Endothelial cell of umbilical vein (primary cell): ENCODE measurements at regions not wholly inside any gene's neighbourhood (a gene's known extent, or its start where the extent isn't known, plus 50 kb on each side); places are given as distances from the start of the nearest gene placed in this dataset.
"Not testable (repeated sequence)": the region's sequence is repeated elsewhere in the genome, so short reads cannot be mapped to it uniquely, and the experiment has no call there.

Source experiments
- BruUV-seq: library from RNA; stranded (reverse); fragments of 400-500 nt; replicated peaks from 2 replicates; lab custom pipeline; 2021; lab: Mats Ljungman, UMichigan
- CTCF ChIA-PET: fragments of 300-600, 350-600 bp; sonication (Branson Sonifier 250); formaldehyde crosslinking; loops from one replicate; lab custom pipeline; 2021; ENCODE audit warnings: antibody characterized with exemption, inconsistent platforms; lab: Charles Lee
- POLR2A ChIA-PET: fragments of 300-600, 350-600 bp; sonication (Branson Sonifier 250); formaldehyde crosslinking; loops from one replicate; lab custom pipeline; 2021; ENCODE audit warnings: antibody characterized with exemption, inconsistent platforms; lab: Charles Lee
- DNase-seq: peaks from one replicate; pipeline ENCODE4 v3.0.0-alpha.2; 2011; ENCODE audit warnings: low read depth, low spot score
- FAIRE-seq: peaks from 2 replicates; lab custom pipeline; 2011; peaks lifted over from hg19 to GRCh38; lab: Jason Lieb, UNC
- H2AFZ ChIP-seq: 2 replicates; pipeline ENCODE4 v1.6.0; 2012; ENCODE audit warnings: low read depth, low read length, control low read depth, inconsistent platforms
- H3K27ac ChIP-seq: 2 replicates; pipeline ENCODE4 v1.5.1; 2011; ENCODE audit warnings: low read depth, mild to moderate bottlenecking, control low read depth, low read length, moderate library complexity; ENCODE audit not compliant: insufficient read depth
- H3K27me3 ChIP-seq, 2 experiments: 2 replicates each; pipeline versions ENCODE4 v1.6.0 to v1.6.1; 2011; ENCODE audit warnings: low read length in 2 of 2, mixed read lengths in 1 of 2; ENCODE audit not compliant: control insufficient read depth in 2 of 2, insufficient read depth in 2 of 2
- H3K36me3 ChIP-seq, 2 experiments: 2 replicates in 1 of 2; 3 replicates in 1 of 2; pipeline ENCODE4 v1.5.1; 2011; ENCODE audit warnings: low read length in 2 of 2, mild to moderate bottlenecking in 1 of 2, moderate library complexity in 1 of 2; ENCODE audit not compliant: control insufficient read depth in 2 of 2, insufficient read depth in 2 of 2; ENCODE audit errors: extremely low read depth in 1 of 2
- H3K4me1 ChIP-seq: 3 replicates; pipeline ENCODE4 v1.5.1; 2011; ENCODE audit warnings: mild to moderate bottlenecking, low read length; ENCODE audit not compliant: control insufficient read depth, insufficient read depth; ENCODE audit errors: extremely low read depth
- H3K4me2 ChIP-seq: 2 replicates; pipeline ENCODE4 v1.6.1; 2011; ENCODE audit warnings: low read length, control low read depth, mixed read lengths; ENCODE audit not compliant: insufficient read depth
- H3K4me3 ChIP-seq, 3 experiments: fragments of 200-600 bp in 1 of 3; sonication (generic), shearing (Covaris generic) in 1 of 3; replicated peaks in 1 of 3; 2 replicates each; pipeline ENCODE4 v1.5.1; 2011 to 2016; ENCODE audit warnings: control low read depth in 3 of 3, low read length in 3 of 3, mild to moderate bottlenecking in 2 of 3, inconsistent platforms in 1 of 3, low read depth in 1 of 3, moderate library complexity in 1 of 3; ENCODE audit not compliant: insufficient read depth in 1 of 3
- H3K79me2 ChIP-seq: 2 replicates; pipeline ENCODE4 v1.6.0; 2012; ENCODE audit warnings: low read length, inconsistent platforms; ENCODE audit not compliant: control insufficient read depth, insufficient read depth
- H3K9ac ChIP-seq: replicated peaks from 2 replicates; pipeline ENCODE3; 2011; ENCODE audit warnings: low read length, control low read depth; ENCODE audit not compliant: insufficient read depth; ENCODE audit errors: extremely low read depth
- H3K9me1 ChIP-seq: replicated peaks from 3 replicates; pipeline ENCODE4 v1.6.0; 2011; ENCODE audit warnings: mild to moderate bottlenecking, low read length; ENCODE audit not compliant: control insufficient read depth, insufficient read depth; ENCODE audit errors: extremely low read depth
- H3K9me3 ChIP-seq: replicated peaks from 2 replicates; pipeline ENCODE4 v1.5.1; 2012; ENCODE audit warnings: low read length, inconsistent platforms; ENCODE audit not compliant: control insufficient read depth, insufficient read depth
- H4K20me1 ChIP-seq: replicated peaks from 2 replicates; pipeline ENCODE3; 2011; ENCODE audit warnings: mild to moderate bottlenecking, low read length; ENCODE audit not compliant: control insufficient read depth, insufficient read depth; ENCODE audit errors: extremely low read depth
- CTCF ChIP-seq, 2 donors: IDR thresholded peaks; 1 replicate in 1 of 2; 2 replicates in 1 of 2; pipeline ENCODE4 v1.5.1; 2011; ENCODE audit warnings: low read length in 2 of 2, mild to moderate bottlenecking in 2 of 2, moderate library complexity in 2 of 2, control low read depth in 1 of 2, inconsistent platforms in 1 of 2, low read depth in 1 of 2; ENCODE audit not compliant: insufficient read depth in 1 of 2; ENCODE audit errors: extremely low read depth in 1 of 2
- EZH2 ChIP-seq: IDR thresholded peaks from 2 replicates; pipeline ENCODE4 v1.6.1; 2012; ENCODE audit warnings: borderline replicate concordance, low read depth, mild to moderate bottlenecking, moderate library complexity, low read length, inconsistent platforms; ENCODE audit not compliant: severe bottlenecking
- dilution Hi-C: fragments of 300-500 bp; cut with MboI; formaldehyde crosslinking; loops from one replicate; pipeline ENCODE4 v1.15.0; 2019; ENCODE audit warnings: low sequenced_read_pairs; ENCODE audit not compliant: extremely low pct_ligation_motif_present
- intact Hi-C: fragments of 100-400 bp; cut with micrococcal nuclease; formaldehyde crosslinking; loops from one replicate; pipeline ENCODE4 v1.10.0; 2022

- FAIRE-seq, POLR2A ChIA-PET, H3K9me3 ChIP-seq, H3K27me3 ChIP-seq, H3K9ac ChIP-seq, H3K27ac ChIP-seq, DNase-seq, CTCF ChIA-PET, H2AFZ ChIP-seq, H3K4me2 ChIP-seq, H4K20me1 ChIP-seq, H3K79me2 ChIP-seq, intact Hi-C loops, H3K4me3 ChIP-seq, H3K36me3 ChIP-seq, BruUV-seq, H3K9me1 ChIP-seq, dilution Hi-C loops, H3K4me1 ChIP-seq: not testable (repeated sequence)
Measured at GRCh38 chr16:76880523-76880922, 310.5 kb upstream of the MON1B start.

GRCh38 chr16:76882105-76882504 is 308.9 kb upstream of the MON1B start:
- intact Hi-C loops = no loop called here
- FAIRE-seq (no peak), DNase-seq (no peak)
- Histone ChIP-seq H3K9ac (no peak overlapping the region), H3K27me3 (no peaks in the 10 kb centered on the region), H3K9me1 (no peaks in the 10 kb centered on the region), H3K4me2 (no peak overlapping the region), H3K79me2 (no peaks in the 10 kb centered on the region), H3K4me1 (no peaks in the 10 kb centered on the region), H3K4me3 (no peak overlapping the region), H3K9me3 (no peaks in the 10 kb centered on the region), H4K20me1 (no peaks in the 10 kb centered on the region), H3K27ac (no peak overlapping the region), H3K36me3 (no peaks in the 10 kb centered on the region), H2AFZ (no peak overlapping the region)
- CTCF ChIA-PET = no interaction called here
- POLR2A ChIA-PET = no interaction called here
- TF ChIP-seq EZH2 (no peak), CTCF (IDR thresholded peaks at IDR 0.05; ENCODE audit: extremely low read depth in 1 of 2, insufficient read depth in 1 of 2, low read depth in 1 of 2, low read length in 2 of 2) (no peak)
- BruUV-seq = no TSS peak
- dilution Hi-C loops = no loop called here
